ENCODE measurements at regions not wholly inside any gene's neighbourhood (a gene's known extent, or its start where the extent isn't known, plus 50 kb on each side); places are given as distances from the start of the nearest gene placed in this dataset.

DNA sequence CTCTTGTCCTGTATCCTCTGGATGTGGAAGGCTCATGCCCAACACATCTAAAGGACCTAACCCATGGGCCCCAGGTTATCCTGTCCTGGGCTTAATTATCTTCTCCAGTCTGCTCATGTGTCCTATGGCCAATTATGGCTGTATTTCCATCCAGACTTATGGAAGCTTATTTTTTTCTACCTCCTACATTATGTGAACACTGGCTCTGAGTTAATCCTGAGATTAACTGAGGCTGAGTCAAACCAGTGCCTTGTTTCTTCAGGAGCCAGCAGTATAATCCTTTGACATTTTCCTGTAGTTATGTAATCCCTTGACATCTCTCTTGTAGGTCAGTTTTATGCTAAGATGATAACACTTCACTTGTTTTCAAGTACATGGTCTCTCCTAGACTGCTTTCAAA lies 213.6 kb downstream of the PMAIP1 start:
- no peak overlapping the region for H3K4me3 ChIP-seq (ENCODE audit: low read length)
- no peaks in the 10 kb centered on the region for H3K9me3 ChIP-seq (ENCODE audit: insufficient read depth, low read length)
- no peaks in the 10 kb centered on the region for H3K36me3 ChIP-seq (replicated peaks; ENCODE audit: low read depth, low read length)
- H3K4me1 ChIP-seq (ENCODE audit: low read length): no peaks in the 10 kb centered on the region
- TF ChIP-seq EZH2phosphoT487 (IDR thresholded peaks at IDR 0.05; ENCODE audit: low read depth): no peak
- TF ChIP-seq, protein P1, sequence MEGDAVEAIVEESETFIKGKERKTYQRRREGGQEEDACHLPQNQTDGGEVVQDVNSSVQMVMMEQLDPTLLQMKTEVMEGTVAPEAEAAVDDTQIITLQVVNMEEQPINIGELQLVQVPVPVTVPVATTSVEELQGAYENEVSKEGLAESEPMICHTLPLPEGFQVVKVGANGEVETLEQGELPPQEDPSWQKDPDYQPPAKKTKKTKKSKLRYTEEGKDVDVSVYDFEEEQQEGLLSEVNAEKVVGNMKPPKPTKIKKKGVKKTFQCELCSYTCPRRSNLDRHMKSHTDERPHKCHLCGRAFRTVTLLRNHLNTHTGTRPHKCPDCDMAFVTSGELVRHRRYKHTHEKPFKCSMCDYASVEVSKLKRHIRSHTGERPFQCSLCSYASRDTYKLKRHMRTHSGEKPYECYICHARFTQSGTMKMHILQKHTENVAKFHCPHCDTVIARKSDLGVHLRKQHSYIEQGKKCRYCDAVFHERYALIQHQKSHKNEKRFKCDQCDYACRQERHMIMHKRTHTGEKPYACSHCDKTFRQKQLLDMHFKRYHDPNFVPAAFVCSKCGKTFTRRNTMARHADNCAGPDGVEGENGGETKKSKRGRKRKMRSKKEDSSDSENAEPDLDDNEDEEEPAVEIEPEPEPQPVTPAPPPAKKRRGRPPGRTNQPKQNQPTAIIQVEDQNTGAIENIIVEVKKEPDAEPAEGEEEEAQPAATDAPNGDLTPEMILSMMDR (IDR thresholded peaks at IDR 0.05; ENCODE audit: low read depth, low read length): no peak
- no peaks in the 10 kb centered on the region for H3K79me2 ChIP-seq (ENCODE audit: low read length)
- no peak overlapping the region for H3K4me2 ChIP-seq (ENCODE audit: low read length)
- no peaks in the 10 kb centered on the region for H4K20me1 ChIP-seq (ENCODE audit: insufficient read depth, low read length)
- no peak overlapping the region for H2AFZ ChIP-seq (ENCODE audit: low read depth, low read length)
- H3K9ac ChIP-seq (ENCODE audit: low read length): no peak overlapping the region
- no peaks in the 10 kb centered on the region for H3K27me3 ChIP-seq (ENCODE audit: low read depth, low read length)
- no peak overlapping the region for H3K27ac ChIP-seq (ENCODE audit: low read length)

DNA sequence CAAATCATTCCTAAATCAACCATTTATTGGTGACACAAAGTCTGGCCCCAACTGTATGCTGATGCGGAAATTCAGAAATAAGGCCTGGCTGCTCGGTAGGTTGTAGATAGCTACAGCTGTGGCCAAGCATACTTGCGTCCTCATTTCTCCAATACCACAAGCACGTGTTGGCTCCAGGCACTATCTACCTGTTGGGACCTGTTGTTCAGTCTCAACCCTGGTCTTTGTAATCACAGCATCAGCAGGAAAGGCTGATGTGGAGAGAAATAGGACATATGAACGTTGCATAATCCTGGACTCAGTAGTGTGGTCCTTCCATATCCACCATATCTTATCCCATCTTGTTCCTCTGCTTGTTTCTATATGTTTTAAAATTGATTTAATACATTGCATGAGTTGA lies 212.6 kb downstream of the PMAIP1 start:
- H3K4me1 ChIP-seq (ENCODE audit: low read length): no peaks in the 10 kb centered on the region

DNA sequence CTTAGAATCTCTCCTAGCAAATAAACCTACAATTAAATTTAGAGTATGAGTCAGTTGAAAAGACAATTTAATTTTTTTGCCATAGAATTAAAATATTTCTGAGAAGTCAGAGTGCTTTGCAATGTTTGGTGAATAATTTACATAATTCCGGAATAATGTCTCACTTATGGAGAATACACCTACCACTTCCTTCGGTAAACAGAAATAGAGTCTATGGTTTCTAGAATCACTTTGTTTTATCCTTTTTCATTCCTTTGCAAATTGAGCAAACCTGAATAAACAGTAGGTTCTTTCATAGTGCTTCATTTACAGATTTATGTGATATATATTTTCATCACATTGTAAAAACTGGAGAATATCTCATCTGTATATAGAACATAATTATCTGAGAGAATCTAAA lies 211.7 kb downstream of the PMAIP1 start:
- no peak overlapping the region for H2AFZ ChIP-seq (ENCODE audit: low read depth, low read length)
- H3K27me3 ChIP-seq (ENCODE audit: low read depth, low read length): no peaks in the 10 kb centered on the region
- H3K27ac ChIP-seq (ENCODE audit: low read length): no peak overlapping the region
- no peaks in the 10 kb centered on the region for H3K79me2 ChIP-seq (ENCODE audit: low read length)
- no peak overlapping the region for H3K9ac ChIP-seq (ENCODE audit: low read length)
- H3K4me1 ChIP-seq (ENCODE audit: low read length): no peaks in the 10 kb centered on the region
- H3K4me3 ChIP-seq (ENCODE audit: low read length): no peak overlapping the region
- H3K9me3 ChIP-seq (ENCODE audit: insufficient read depth, low read length): no peaks in the 10 kb centered on the region
- TF ChIP-seq EZH2phosphoT487 (IDR thresholded peaks at IDR 0.05; ENCODE audit: low read depth): no peak
- TF ChIP-seq, protein P1 (IDR thresholded peaks at IDR 0.05; ENCODE audit: low read depth, low read length): no peak
- H3K36me3 ChIP-seq (replicated peaks; ENCODE audit: low read depth, low read length): no peaks in the 10 kb centered on the region
- H4K20me1 ChIP-seq (ENCODE audit: insufficient read depth, low read length): no peaks in the 10 kb centered on the region
- H3K4me2 ChIP-seq (ENCODE audit: low read length): no peak overlapping the region

More for the DNA sequence above, 212.6 kb downstream of the PMAIP1 start:
- H4K20me1 ChIP-seq (ENCODE audit: insufficient read depth, low read length): no peaks in the 10 kb centered on the region
- H3K9me3 ChIP-seq (ENCODE audit: insufficient read depth, low read length): no peaks in the 10 kb centered on the region
- no peak for TF ChIP-seq EZH2phosphoT487 (IDR thresholded peaks at IDR 0.05; ENCODE audit: low read depth)
- TF ChIP-seq, protein P1 (IDR thresholded peaks at IDR 0.05; ENCODE audit: low read depth, low read length): no peak
- H2AFZ ChIP-seq (ENCODE audit: low read depth, low read length): no peak overlapping the region
- H3K9ac ChIP-seq (ENCODE audit: low read length): no peak overlapping the region
- H3K4me2 ChIP-seq (ENCODE audit: low read length): no peak overlapping the region
- no peak overlapping the region for H3K4me3 ChIP-seq (ENCODE audit: low read length)
- no peaks in the 10 kb centered on the region for H3K27me3 ChIP-seq (ENCODE audit: low read depth, low read length)
- no peaks in the 10 kb centered on the region for H3K79me2 ChIP-seq (ENCODE audit: low read length)
- no peak overlapping the region for H3K27ac ChIP-seq (ENCODE audit: low read length)
- H3K36me3 ChIP-seq (replicated peaks; ENCODE audit: low read depth, low read length): no peaks in the 10 kb centered on the region

DNA sequence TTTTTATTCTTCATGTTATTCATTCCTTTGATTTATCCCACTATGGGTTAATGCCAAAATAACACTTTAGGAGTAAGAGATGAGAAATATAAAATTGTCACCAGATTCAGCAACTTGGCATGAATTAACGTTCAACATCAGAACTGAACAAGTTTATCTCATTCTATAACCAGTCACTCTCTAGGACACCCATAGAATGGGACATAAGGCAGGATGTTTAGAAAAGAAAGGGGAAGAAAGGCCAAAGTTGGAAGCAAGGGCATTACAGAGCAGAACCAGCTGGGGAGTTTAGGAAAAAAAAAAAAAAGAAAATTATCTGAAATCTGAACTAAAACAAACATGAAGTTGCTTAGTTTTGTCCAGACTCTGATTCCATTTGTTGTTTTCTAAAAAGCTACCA lies 211.0 kb downstream of the PMAIP1 start:
- no peaks in the 10 kb centered on the region for H3K36me3 ChIP-seq (replicated peaks; ENCODE audit: low read depth, low read length)
- no peaks in the 10 kb centered on the region for H3K9me3 ChIP-seq (ENCODE audit: insufficient read depth, low read length)
- H3K4me1 ChIP-seq (ENCODE audit: low read length): no peaks in the 10 kb centered on the region
- no peaks in the 10 kb centered on the region for H3K79me2 ChIP-seq (ENCODE audit: low read length)
- no peak for TF ChIP-seq EZH2phosphoT487 (IDR thresholded peaks at IDR 0.05; ENCODE audit: low read depth)
- TF ChIP-seq, protein P1 (IDR thresholded peaks at IDR 0.05; ENCODE audit: low read depth, low read length): no peak
- no peak overlapping the region for H3K9ac ChIP-seq (ENCODE audit: low read length)
- H4K20me1 ChIP-seq (ENCODE audit: insufficient read depth, low read length): no peaks in the 10 kb centered on the region
- H3K27me3 ChIP-seq (ENCODE audit: low read depth, low read length): no peaks in the 10 kb centered on the region
- H3K27ac ChIP-seq (ENCODE audit: low read length): no peak overlapping the region
- no peak overlapping the region for H3K4me3 ChIP-seq (ENCODE audit: low read length)
- H2AFZ ChIP-seq (ENCODE audit: low read depth, low read length): no peak overlapping the region
- H3K4me2 ChIP-seq (ENCODE audit: low read length): no peak overlapping the region

Data from OCI-LY3 (cell line).